PC-9 (cell line): ENCODE measurements at regions not wholly inside any gene's neighbourhood (a gene's known extent, or its start where the extent isn't known, plus 50 kb on each side); places are given as distances from the start of the nearest gene placed in this dataset.

Source experiments
- CTCF ChIP-seq: fragments of 200-600 bp; sonication (generic); conservative IDR thresholded peaks from 2 replicates; pipeline ENCODE4 v1.6.1; 2017; ENCODE audit warnings: mixed run types, antibody characterized with exemption, mild to moderate bottlenecking, moderate library complexity
- EZH2 ChIP-seq: fragments of 200-600 bp; sonication (generic); IDR thresholded peaks from 2 replicates; pipeline ENCODE4 v1.8.0; 2017; ENCODE audit warnings: antibody characterized with exemption, low read depth

- no peak for TF ChIP-seq EZH2
- TF ChIP-seq CTCF = no peak
Observed at GRCh38 chr7:86158111-86158510, 485.6 kb upstream of the GRM3 start.
